Naive thymus-derived CD4-positive, alpha-beta T cell (primary cell): ENCODE measurements at regions not wholly inside any gene's neighbourhood (a gene's known extent, or its start where the extent isn't known, plus 50 kb on each side); places are given as distances from the start of the nearest gene placed in this dataset.

ENCODE experiments used
- ATAC-seq: fragments of 150-1000 bp; cut with Tn5 transposase; 2 replicates; pipeline ENCODE4 v1.10.0; 2021; ENCODE audit warnings: mild to moderate bottlenecking, moderate library complexity
- CTCF ChIA-PET: fragments of 350-600 bp; sonication (Branson Sonifier 250); formaldehyde crosslinking; loops from one replicate; lab custom pipeline; 2021; ENCODE audit warnings: antibody characterized with exemption; lab: Charles Lee
- POLR2A ChIA-PET: fragments of 350-600 bp; sonication (Branson Sonifier 250); formaldehyde crosslinking; loops from one replicate; lab custom pipeline; 2021; ENCODE audit warnings: antibody characterized with exemption, inconsistent platforms; lab: Charles Lee
- DNase-seq, 9 donors: peaks; one replicate each; pipeline versions ENCODE4 v3.0.0 to v3.0.0-alpha.2; 2020 to 2022; ENCODE audit warnings: mixed read lengths in 1 of 9
- H3K27ac ChIP-seq: one replicate; pipeline ENCODE4 v1.7.0; 2013; ENCODE audit warnings: mild to moderate bottlenecking, low read depth, low read length, moderate library complexity
- H3K27me3 ChIP-seq, 2 donors: one replicate each; pipeline ENCODE4 v1.7.0; 2013; ENCODE audit warnings: low read length in 2 of 2, mild to moderate bottlenecking in 2 of 2, moderate library complexity in 2 of 2; ENCODE audit not compliant: control insufficient read depth in 2 of 2, insufficient read depth in 2 of 2
- H3K36me3 ChIP-seq, 3 experiments: 1 replicate in 2 of 3; 2 replicates in 1 of 3; pipeline ENCODE4 v1.7.0; 2013; ENCODE audit warnings: low read length in 3 of 3, mild to moderate bottlenecking in 3 of 3, moderate library complexity in 1 of 3; ENCODE audit not compliant: insufficient read depth in 3 of 3, control insufficient read depth in 2 of 3
- H3K4me1 ChIP-seq, 2 donors: one replicate each; pipeline ENCODE4 v1.7.0; 2013; ENCODE audit warnings: low read length in 2 of 2, mild to moderate bottlenecking in 2 of 2, moderate library complexity in 1 of 2; ENCODE audit not compliant: control insufficient read depth in 2 of 2, insufficient read depth in 2 of 2
- H3K4me3 ChIP-seq: 2 replicates; pipeline ENCODE4 v1.7.0; 2013; ENCODE audit warnings: mild to moderate bottlenecking, low read length
- H3K9me3 ChIP-seq, 3 experiments: 1 replicate in 2 of 3; 2 replicates in 1 of 3; pipeline ENCODE4 v1.7.0; 2013; ENCODE audit warnings: low read length in 3 of 3; ENCODE audit not compliant: control insufficient read depth in 2 of 3
- H3K27ac Mint-ChIP-seq, 9 donors: one replicate each; pipeline ENCODE4 v1.8.0; 2020 to 2022; ENCODE audit warnings: mixed read lengths in 9 of 9, mild to moderate bottlenecking in 8 of 9, moderate library complexity in 5 of 9, inconsistent platforms in 2 of 9
- H3K27me3 Mint-ChIP-seq, 5 donors: one replicate each; pipeline ENCODE4 v1.8.0; 2021 to 2022; ENCODE audit warnings: mixed read lengths in 5 of 5, mild to moderate bottlenecking in 1 of 5
- H3K36me3 Mint-ChIP-seq, 5 donors: one replicate each; pipeline ENCODE4 v1.8.0; 2020 to 2022; ENCODE audit warnings: mixed read lengths in 5 of 5, mild to moderate bottlenecking in 3 of 5, inconsistent platforms in 1 of 5
- H3K4me1 Mint-ChIP-seq, 7 donors: one replicate each; pipeline ENCODE4 v1.8.0; 2020 to 2022; ENCODE audit warnings: mixed read lengths in 7 of 7, mild to moderate bottlenecking in 3 of 7, inconsistent platforms in 1 of 7
- H3K4me3 Mint-ChIP-seq, 10 donors: one replicate each; pipeline ENCODE4 v1.8.0; 2020 to 2022; ENCODE audit warnings: mild to moderate bottlenecking in 10 of 10, mixed read lengths in 10 of 10, moderate library complexity in 6 of 10, inconsistent platforms in 2 of 10
- H3K9me3 Mint-ChIP-seq, 11 donors: one replicate each; pipeline ENCODE4 v1.8.0; 2020 to 2022; ENCODE audit warnings: mixed read lengths in 11 of 11, mild to moderate bottlenecking in 4 of 11, inconsistent platforms in 1 of 11, moderate library complexity in 1 of 11
- intact Hi-C, 2 donors: fragments of 100-400 bp; cut with micrococcal nuclease; formaldehyde crosslinking; loops; one replicate each; pipeline ENCODE4 v1.15.1; 2023

DNA sequence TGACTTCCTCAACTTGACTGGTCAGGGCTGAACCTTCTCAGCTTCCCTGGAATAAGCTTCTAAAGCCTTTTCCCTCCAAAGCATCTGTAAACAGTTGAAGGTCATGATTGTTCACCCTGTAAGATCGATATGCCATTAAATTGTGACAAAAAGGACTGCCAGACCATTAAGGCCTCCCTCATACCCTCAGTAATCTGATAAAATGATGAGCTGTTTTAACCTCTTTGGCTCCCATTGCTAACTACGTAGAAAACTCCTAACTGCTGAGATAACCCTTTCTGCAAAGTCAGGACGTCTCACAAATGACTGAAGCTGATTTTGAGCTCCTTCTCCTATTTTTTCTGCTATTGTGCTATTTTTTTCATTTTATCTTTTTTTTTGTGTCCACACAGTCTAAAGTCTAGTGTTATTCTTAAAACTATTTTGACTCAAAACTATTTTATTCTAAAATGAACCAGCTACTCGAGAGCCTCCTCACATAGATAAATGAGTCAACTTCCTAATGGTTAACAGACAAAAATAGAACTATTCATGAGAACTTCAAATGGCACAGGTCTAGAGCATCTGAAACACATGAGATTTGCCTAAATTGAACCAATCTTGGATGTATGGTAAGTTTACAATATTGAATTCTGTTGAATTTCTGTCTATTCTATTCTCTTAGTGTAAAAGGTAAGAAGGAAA is 395.6 kb upstream of the TLE4 start:
- no peak overlapping the region for H3K27ac ChIP-seq
- H3K9me3 ChIP-seq, result no peaks in the 10 kb centered on the region
- no peaks in the 10 kb centered on the region for H3K36me3 ChIP-seq
- Mint-ChIP-seq H3K27ac (no peak overlapping the region), H3K4me1 (no peaks in the 10 kb centered on the region), H3K27me3 (peaks cover 0 to 8% (median 0%) of the 10 kb centered on the region in 5 donors), H3K36me3 (no peaks in the 10 kb centered on the region), H3K9me3 (peaks cover 0 to 11% (median 2%) of the 10 kb centered on the region in 11 donors), H3K4me3 (no peak overlapping the region)
- intact Hi-C loops, result no loop called here
- no peaks in the 10 kb centered on the region for H3K4me1 ChIP-seq
- no peak for DNase-seq
- CTCF ChIA-PET, result no interaction called here
- no peak for ATAC-seq
- POLR2A ChIA-PET, result no interaction called here
- no peak overlapping the region for H3K4me3 ChIP-seq
- H3K27me3 ChIP-seq, result no peaks in the 10 kb centered on the region

DNA sequence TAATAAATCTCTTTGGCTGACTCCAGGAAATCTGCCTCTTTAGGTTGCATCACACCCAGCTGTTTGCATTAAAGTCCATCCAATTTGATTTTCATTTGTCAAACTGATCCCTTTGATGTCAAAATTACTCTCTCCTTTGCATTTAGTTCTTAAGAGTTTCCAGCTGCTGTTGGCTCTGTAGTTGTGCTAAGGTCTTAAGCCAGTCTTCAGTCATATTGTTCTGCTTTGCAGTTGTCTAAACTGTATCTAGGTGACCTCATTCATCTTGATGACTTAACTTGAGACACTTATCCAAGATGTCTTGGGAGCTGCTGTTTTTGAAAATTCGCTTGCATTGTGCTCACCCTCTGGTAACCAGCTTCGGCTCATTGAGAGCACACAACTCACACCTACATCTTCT is 386.9 kb upstream of the TLE4 start:
- intact Hi-C loops, result no loop called here

DNA sequence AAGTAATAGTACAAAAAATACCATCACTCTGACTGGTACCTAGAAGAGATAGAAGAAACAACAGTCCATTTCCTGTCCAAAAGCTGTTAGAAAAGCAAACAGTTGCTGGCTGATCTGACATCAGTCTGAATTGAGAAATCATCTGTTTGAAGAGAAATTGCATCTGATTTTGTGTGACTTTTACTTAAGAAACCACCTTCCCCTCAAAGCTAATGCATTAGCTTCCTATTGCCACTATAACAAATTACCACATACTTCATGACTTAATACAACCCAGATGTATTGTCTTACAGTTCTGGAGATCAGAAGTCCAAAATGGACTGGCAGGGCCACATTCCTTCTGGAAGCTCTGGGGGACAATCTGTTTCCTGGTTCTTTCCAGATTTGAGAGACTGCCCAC is 385.9 kb upstream of the TLE4 start:
- Mint-ChIP-seq H3K27me3 (peaks cover 0 to 5% (median 3%) of the 10 kb centered on the region in 5 donors), H3K36me3 (no peaks in the 10 kb centered on the region), H3K4me3 (no peak overlapping the region), H3K27ac (no peak overlapping the region), H3K4me1 (no peaks in the 10 kb centered on the region), H3K9me3 (peaks cover 0 to 5% (median 0%) of the 10 kb centered on the region in 11 donors)
- no peaks in the 10 kb centered on the region for H3K9me3 ChIP-seq
- no peak overlapping the region for H3K27ac ChIP-seq
- DNase-seq (no peak), ATAC-seq (no peak)
- no peaks in the 10 kb centered on the region for H3K36me3 ChIP-seq
- CTCF ChIA-PET, result no interaction called here
- POLR2A ChIA-PET, result no interaction called here
- no peak overlapping the region for H3K4me3 ChIP-seq
- intact Hi-C loops, result no loop called here
- H3K27me3 ChIP-seq, result no peaks in the 10 kb centered on the region
- no peaks in the 10 kb centered on the region for H3K4me1 ChIP-seq

More for the DNA sequence above, 386.9 kb upstream of the TLE4 start:
- Histone ChIP-seq H3K27me3 (no peaks in the 10 kb centered on the region), H3K27ac (no peak overlapping the region), H3K4me3 (no peak overlapping the region), H3K36me3 (no peaks in the 10 kb centered on the region), H3K9me3 (no peaks in the 10 kb centered on the region), H3K4me1 (no peaks in the 10 kb centered on the region)
- ChIA-PET POLR2A (no interaction called here), CTCF (no interaction called here)
- no peak for DNase-seq
- peaks cover 0 to 9% (median 2%) of the 10 kb centered on the region in 11 donors for H3K9me3 Mint-ChIP-seq
- H3K4me1 Mint-ChIP-seq, result no peaks in the 10 kb centered on the region
- H3K36me3 Mint-ChIP-seq, result no peaks in the 10 kb centered on the region
- ATAC-seq, result no peak
- H3K27me3 Mint-ChIP-seq, result peaks cover 0 to 5% (median 3%) of the 10 kb centered on the region in 5 donors
- no peak overlapping the region for H3K27ac Mint-ChIP-seq
- H3K4me3 Mint-ChIP-seq, result no peak overlapping the region

DNA sequence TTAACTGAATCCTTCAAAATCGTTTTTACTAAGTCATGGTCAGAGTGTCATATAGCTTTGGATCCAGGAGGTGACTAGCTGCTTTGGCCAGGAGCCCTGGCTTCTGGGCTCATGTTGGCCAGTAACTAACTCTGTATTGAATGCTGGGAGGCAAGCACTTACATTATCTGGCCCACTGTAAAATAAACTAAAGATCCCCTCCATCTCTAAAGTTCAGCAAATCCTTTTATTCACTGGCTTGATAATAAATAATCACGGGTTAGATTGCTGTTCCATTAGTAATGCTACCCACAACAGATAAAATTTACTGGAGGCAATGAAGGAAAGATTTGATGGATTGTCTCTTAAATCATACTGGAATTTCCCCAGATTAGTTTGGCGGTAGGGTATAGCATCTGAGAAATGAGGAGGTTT is 382.2 kb upstream of the TLE4 start:
- H3K4me1 Mint-ChIP-seq, result no peaks in the 10 kb centered on the region
- no peak for ATAC-seq
- Histone ChIP-seq H3K27ac (no peak overlapping the region), H3K4me1 (no peaks in the 10 kb centered on the region), H3K36me3 (no peaks in the 10 kb centered on the region), H3K4me3 (no peak overlapping the region), H3K27me3 (no peaks in the 10 kb centered on the region), H3K9me3 (no peaks in the 10 kb centered on the region)
- ChIA-PET POLR2A (no interaction called here), CTCF (no interaction called here)
- no peak overlapping the region for H3K27ac Mint-ChIP-seq
- H3K4me3 Mint-ChIP-seq, result no peak overlapping the region
- DNase-seq, result no peak
- H3K36me3 Mint-ChIP-seq, result no peaks in the 10 kb centered on the region
- intact Hi-C loops, result no loop called here
- peaks cover 0 to 13% (median 4%) of the 10 kb centered on the region in 5 donors for H3K27me3 Mint-ChIP-seq
- peaks cover 0 to 5% (median 0%) of the 10 kb centered on the region in 11 donors for H3K9me3 Mint-ChIP-seq

DNA sequence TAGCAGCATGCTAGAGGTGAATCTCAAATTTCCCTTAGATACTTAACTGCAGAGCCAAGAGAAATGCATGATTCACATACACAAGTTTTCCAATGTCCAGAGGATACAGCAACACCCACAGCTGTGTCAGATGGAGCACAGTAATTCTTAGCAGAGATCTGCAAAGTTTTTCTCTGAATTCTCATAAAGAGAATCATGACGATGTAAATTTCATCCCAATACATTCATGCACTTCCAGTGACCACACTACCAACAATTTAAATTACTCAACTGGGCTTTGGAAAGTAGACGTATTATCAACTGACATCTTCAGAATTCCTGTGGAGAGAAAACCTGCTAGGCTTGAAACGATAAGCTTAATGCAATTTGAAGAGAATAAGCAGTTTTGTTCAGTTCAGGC is 378.8 kb upstream of the TLE4 start:
- CTCF ChIA-PET, result no interaction called here
- no peak overlapping the region for H3K27ac ChIP-seq
- H3K9me3 ChIP-seq, result no peaks in the 10 kb centered on the region
- DNase-seq, result no peak
- ATAC-seq, result no peak
- no peak overlapping the region for H3K4me3 Mint-ChIP-seq
- no peak overlapping the region for H3K27ac Mint-ChIP-seq
- peaks cover 0 to 14% (median 4%) of the 10 kb centered on the region in 5 donors for H3K27me3 Mint-ChIP-seq
- H3K4me1 Mint-ChIP-seq, result no peaks in the 10 kb centered on the region
- peaks cover 0 to 3% (median 0%) of the 10 kb centered on the region in 11 donors for H3K9me3 Mint-ChIP-seq
- no peaks in the 10 kb centered on the region for H3K27me3 ChIP-seq
- no peaks in the 10 kb centered on the region for H3K36me3 ChIP-seq
- intact Hi-C loops, result no loop called here
- no peak overlapping the region for H3K4me3 ChIP-seq
- POLR2A ChIA-PET, result no interaction called here
- no peaks in the 10 kb centered on the region for H3K4me1 ChIP-seq
- H3K36me3 Mint-ChIP-seq, result no peaks in the 10 kb centered on the region

DNA sequence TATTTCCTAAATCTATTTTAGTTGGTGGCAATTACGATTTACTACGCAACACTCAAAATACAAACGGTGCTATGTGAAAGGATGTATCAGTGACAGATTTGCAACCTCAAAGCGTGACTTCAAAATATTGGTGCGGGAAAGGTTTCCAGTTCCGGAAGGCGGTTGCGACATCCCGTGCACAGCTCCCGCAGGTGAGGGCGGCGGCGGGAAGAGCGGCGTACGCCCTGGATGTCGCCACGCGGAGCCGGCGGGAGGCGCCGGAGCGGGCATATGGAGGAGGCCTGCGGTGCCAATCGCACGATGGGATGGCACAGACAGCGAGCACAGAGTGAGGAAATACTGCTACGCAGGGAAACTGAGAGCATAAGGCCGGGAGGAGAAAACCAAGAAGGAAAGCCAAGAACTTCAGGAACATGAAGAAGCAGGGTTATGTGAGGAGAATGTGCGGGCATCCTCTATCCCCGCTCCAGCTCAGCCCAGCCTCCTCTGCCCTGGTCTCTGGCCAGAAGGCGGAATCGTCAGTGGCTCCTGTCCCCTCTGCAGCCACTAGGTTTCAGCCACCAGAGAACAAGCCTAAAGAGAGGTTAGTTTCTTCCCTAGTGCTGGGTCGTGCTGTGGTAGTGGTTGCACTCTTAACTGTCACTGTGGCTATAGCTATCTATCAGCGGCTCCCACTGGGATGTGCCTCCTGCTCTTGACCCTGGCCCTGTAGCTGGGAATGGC is 378.1 kb upstream of the TLE4 start:
- Histone ChIP-seq H3K36me3 (no peaks in the 10 kb centered on the region), H3K4me3 (no peak overlapping the region), H3K27ac (no peak overlapping the region), H3K4me1 (no peaks in the 10 kb centered on the region), H3K27me3 (no peaks in the 10 kb centered on the region), H3K9me3 (no peaks in the 10 kb centered on the region)
- intact Hi-C loops, result no loop called here
- POLR2A ChIA-PET, result no interaction called here
- Mint-ChIP-seq H3K9me3 (peaks cover 0 to 2% (median 0%) of the 10 kb centered on the region in 11 donors), H3K36me3 (no peaks in the 10 kb centered on the region), H3K4me3 (no peak overlapping the region), H3K27ac (no peak overlapping the region), H3K27me3 (peaks cover 0 to 9% (median 4%) of the 10 kb centered on the region in 5 donors), H3K4me1 (no peaks in the 10 kb centered on the region)
- ATAC-seq (no peak), DNase-seq (no peak)
- CTCF ChIA-PET, result no interaction called here
